GM12872 (cell line): ENCODE measurements at regions not wholly inside any gene's neighbourhood (a gene's known extent, or its start where the extent isn't known, plus 50 kb on each side); places are given as distances from the start of the nearest gene placed in this dataset.

Experiments
- TF ChIP-seq, protein P1 (sequence below): IDR thresholded peaks from 3 replicates; pipeline ENCODE4 v1.5.1; 2011; ENCODE audit warnings: low read depth, mild to moderate bottlenecking, low read length, moderate library complexity; ENCODE audit not compliant: insufficient read depth

GRCh38 chr5:158017469-158017868 is 158.5 kb upstream of the CLINT1 start:
- TF ChIP-seq, protein P1, sequence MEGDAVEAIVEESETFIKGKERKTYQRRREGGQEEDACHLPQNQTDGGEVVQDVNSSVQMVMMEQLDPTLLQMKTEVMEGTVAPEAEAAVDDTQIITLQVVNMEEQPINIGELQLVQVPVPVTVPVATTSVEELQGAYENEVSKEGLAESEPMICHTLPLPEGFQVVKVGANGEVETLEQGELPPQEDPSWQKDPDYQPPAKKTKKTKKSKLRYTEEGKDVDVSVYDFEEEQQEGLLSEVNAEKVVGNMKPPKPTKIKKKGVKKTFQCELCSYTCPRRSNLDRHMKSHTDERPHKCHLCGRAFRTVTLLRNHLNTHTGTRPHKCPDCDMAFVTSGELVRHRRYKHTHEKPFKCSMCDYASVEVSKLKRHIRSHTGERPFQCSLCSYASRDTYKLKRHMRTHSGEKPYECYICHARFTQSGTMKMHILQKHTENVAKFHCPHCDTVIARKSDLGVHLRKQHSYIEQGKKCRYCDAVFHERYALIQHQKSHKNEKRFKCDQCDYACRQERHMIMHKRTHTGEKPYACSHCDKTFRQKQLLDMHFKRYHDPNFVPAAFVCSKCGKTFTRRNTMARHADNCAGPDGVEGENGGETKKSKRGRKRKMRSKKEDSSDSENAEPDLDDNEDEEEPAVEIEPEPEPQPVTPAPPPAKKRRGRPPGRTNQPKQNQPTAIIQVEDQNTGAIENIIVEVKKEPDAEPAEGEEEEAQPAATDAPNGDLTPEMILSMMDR: no peak

GRCh38 chr5:158014372-158014771 is 155.4 kb upstream of the CLINT1 start:
- TF ChIP-seq, protein P1: no peak

DNA sequence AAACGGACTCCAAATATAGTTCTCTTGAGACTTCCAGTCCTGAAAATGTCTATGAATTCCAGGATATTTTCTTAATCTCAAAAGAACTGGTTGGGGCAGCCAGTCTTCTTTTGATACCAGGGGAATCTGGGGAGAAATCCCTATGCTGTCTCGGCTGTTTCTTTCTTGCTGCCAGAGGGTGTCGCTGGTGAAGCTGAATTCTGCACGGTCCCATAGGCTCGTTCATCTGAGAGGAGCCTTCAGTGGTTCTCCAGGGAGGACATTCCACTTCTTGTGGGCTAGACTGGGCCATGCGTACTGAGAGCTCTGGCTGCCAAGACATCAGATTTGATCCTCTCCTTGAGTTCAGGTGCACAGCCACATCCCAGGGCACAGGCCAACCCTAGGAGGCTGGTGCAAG is 155.0 kb upstream of the CLINT1 start:
- TF ChIP-seq, protein P1: peak; percentile 45; the same call in 2 of the 3 replicates

GRCh38 chr5:158013303-158013702 is 154.4 kb upstream of the CLINT1 start:
- TF ChIP-seq, protein P1: no peak

GRCh38 chr5:158011422-158011821 is 152.5 kb upstream of the CLINT1 start:
- TF ChIP-seq, protein P1: no peak

DNA sequence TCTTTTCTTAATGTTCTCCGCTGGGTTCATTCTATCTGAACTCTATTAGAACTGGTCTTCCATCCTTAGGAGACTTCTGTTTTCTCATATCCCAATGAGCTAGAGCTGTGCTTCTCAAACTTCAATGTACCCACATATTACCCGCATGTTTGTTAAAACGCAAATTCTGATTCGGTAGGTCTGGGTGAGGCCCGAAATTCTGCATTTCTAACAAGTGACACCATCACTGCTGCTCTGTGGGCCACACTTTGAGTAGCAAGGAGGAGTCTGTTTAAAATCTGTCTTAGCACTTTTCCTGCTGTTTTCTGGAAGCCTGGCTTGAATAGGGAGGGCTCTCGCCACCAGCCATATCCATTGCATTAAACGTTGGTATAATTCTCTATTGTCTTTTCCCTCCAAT is 151.9 kb upstream of the CLINT1 start:
- TF ChIP-seq, protein P1: no peak

DNA sequence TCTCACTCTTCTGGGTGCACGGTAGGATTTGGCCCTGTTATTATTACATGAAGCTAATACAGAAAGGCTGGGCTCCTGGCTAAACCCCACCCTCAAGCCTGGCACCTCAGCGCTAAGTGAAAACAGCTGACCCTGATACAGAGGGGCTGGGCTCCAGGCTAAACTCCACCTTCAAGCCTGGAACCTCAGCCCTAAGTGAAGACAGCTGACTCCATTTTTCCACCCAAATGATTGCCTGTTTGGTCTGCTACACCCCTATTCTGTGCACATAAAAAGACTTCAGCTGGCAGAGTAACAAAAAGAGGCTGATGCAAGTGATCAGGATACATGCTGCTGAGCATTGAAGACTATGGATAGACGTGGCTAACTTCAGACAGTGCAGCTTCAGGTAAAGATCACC is 148.4 kb upstream of the CLINT1 start:
- TF ChIP-seq, protein P1: no peak

- TF ChIP-seq, protein P1: no peak
Measured at GRCh38 chr5:157999696-158000095, 140.8 kb upstream of the CLINT1 start.
